CD14-positive monocyte (primary cell): ENCODE measurements at regions not wholly inside any gene's neighbourhood (a gene's known extent, or its start where the extent isn't known, plus 50 kb on each side); places are given as distances from the start of the nearest gene placed in this dataset.

Experiments used
- DNase-seq, 3 donors: peaks; one replicate each; pipeline ENCODE4 v3.0.0-alpha.2; 2011 to 2022
- H2AFZ ChIP-seq: 2 replicates; pipeline ENCODE4 v1.6.0; 2012; ENCODE audit warnings: mild to moderate bottlenecking, low read depth, low read length, inconsistent platforms; ENCODE audit not compliant: insufficient read depth, poor library complexity, severe bottlenecking
- H3K27ac ChIP-seq, 2 donors: 1 replicate in 1 of 2; 2 replicates in 1 of 2; pipeline ENCODE4 v1.5.1; 2012 to 2013; ENCODE audit warnings: low read length in 2 of 2, control low read depth in 1 of 2, inconsistent platforms in 1 of 2, low read depth in 1 of 2, mild to moderate bottlenecking in 1 of 2
- H3K27me3 ChIP-seq, 2 donors: one replicate each; pipeline versions ENCODE4 v1.6.0 to v1.6.1; 2011 to 2013; ENCODE audit warnings: low read length in 2 of 2; ENCODE audit not compliant: control insufficient read depth in 2 of 2, insufficient read depth in 2 of 2
- H3K36me3 ChIP-seq, 2 donors: replicated peaks in 1 of 2; 1 replicate in 1 of 2; 2 replicates in 1 of 2; pipeline versions ENCODE4 v1.5.1 to v1.6.1; 2012 to 2013; ENCODE audit warnings: low read length in 2 of 2, control low read depth in 1 of 2, inconsistent platforms in 1 of 2, mild to moderate bottlenecking in 1 of 2; ENCODE audit not compliant: insufficient read depth in 2 of 2, control insufficient read depth in 1 of 2
- H3K4me1 ChIP-seq, 2 donors: 1 replicate in 1 of 2; 2 replicates in 1 of 2; pipeline versions ENCODE4 v1.5.1 to v1.6.1; 2012 to 2013; ENCODE audit warnings: low read length in 2 of 2, control low read depth in 1 of 2, inconsistent platforms in 1 of 2, mild to moderate bottlenecking in 1 of 2, moderate library complexity in 1 of 2; ENCODE audit not compliant: insufficient read depth in 2 of 2, control insufficient read depth in 1 of 2
- H3K4me2 ChIP-seq: replicated peaks from 2 replicates; pipeline ENCODE3; 2012; ENCODE audit warnings: low read length, moderate library complexity, mild to moderate bottlenecking; ENCODE audit not compliant: poor library complexity, severe bottlenecking; ENCODE audit errors: extremely low read depth
- H3K4me3 ChIP-seq, 3 experiments: fragments of 200-600 bp in 1 of 3; sonication (generic) in 1 of 3; replicated peaks in 1 of 3; 1 replicate in 2 of 3; 2 replicates in 1 of 3; pipeline ENCODE4 v1.5.1; 2011 to 2013; ENCODE audit warnings: low read length in 3 of 3, mild to moderate bottlenecking in 3 of 3, control low read depth in 2 of 3, low read depth in 2 of 3, inconsistent platforms in 1 of 3, moderate library complexity in 1 of 3
- H3K79me2 ChIP-seq: 2 replicates; pipeline ENCODE4 v1.6.0; 2012; ENCODE audit warnings: mild to moderate bottlenecking, control low read depth, inconsistent platforms, low read length, moderate library complexity; ENCODE audit not compliant: insufficient read depth
- H3K9ac ChIP-seq: 2 replicates; pipeline ENCODE4 v1.6.0; 2017; ENCODE audit warnings: low read length, mild to moderate bottlenecking; ENCODE audit not compliant: insufficient read depth, poor library complexity, severe bottlenecking
- H3K9me3 ChIP-seq, 2 donors: replicated peaks in 1 of 2; 1 replicate in 1 of 2; 2 replicates in 1 of 2; pipeline versions ENCODE4 v1.5.1 to v1.6.1; 2012 to 2013; ENCODE audit warnings: low read length in 2 of 2, control low read depth in 1 of 2; ENCODE audit not compliant: control insufficient read depth in 1 of 2, insufficient read depth in 1 of 2
- H4K20me1 ChIP-seq: 2 replicates; pipeline ENCODE4 v1.6.0; 2012; ENCODE audit warnings: mild to moderate bottlenecking, low read length, control low read depth, moderate library complexity; ENCODE audit not compliant: insufficient read depth
- H3K27ac Mint-ChIP-seq, 7 donors: one replicate each; pipeline ENCODE4 v1.8.0; 2020; ENCODE audit warnings: mild to moderate bottlenecking in 7 of 7, mixed read lengths in 7 of 7, moderate library complexity in 6 of 7, inconsistent platforms in 2 of 7
- H3K27me3 Mint-ChIP-seq, 3 donors: one replicate each; pipeline ENCODE4 v1.8.0; 2021 to 2022; ENCODE audit warnings: low read depth in 3 of 3, mild to moderate bottlenecking in 3 of 3, mixed read lengths in 3 of 3, moderate library complexity in 3 of 3, inconsistent platforms in 1 of 3
- H3K36me3 Mint-ChIP-seq, 2 donors: one replicate each; pipeline ENCODE4 v1.8.0; 2020; ENCODE audit warnings: mixed read lengths in 2 of 2, inconsistent platforms in 1 of 2, mild to moderate bottlenecking in 1 of 2
- H3K4me1 Mint-ChIP-seq: one replicate; pipeline ENCODE4 v1.8.0; 2020; ENCODE audit warnings: mild to moderate bottlenecking, mixed read lengths
- H3K4me3 Mint-ChIP-seq, 2 donors: one replicate each; pipeline ENCODE4 v1.8.0; 2020; ENCODE audit warnings: mild to moderate bottlenecking in 2 of 2, mixed read lengths in 2 of 2, moderate library complexity in 1 of 2
- H3K9me3 Mint-ChIP-seq, 7 donors: one replicate each; pipeline ENCODE4 v1.8.0; 2020 to 2022; ENCODE audit warnings: mixed read lengths in 7 of 7, mild to moderate bottlenecking in 6 of 7, moderate library complexity in 6 of 7, inconsistent platforms in 2 of 7
- WGBS: methylation state at CpG from one replicate; pipeline ENCODE4 v1.1.5; 2013; ENCODE audit warnings: missing lambda C conversion rate; ENCODE audit not compliant: insufficient coverage; 5-methylcytosine and 5-hydroxymethylcytosine counted together
- intact Hi-C, 2 donors: fragments of 100-400 bp; cut with micrococcal nuclease; formaldehyde crosslinking; loops; one replicate each; pipeline versions ENCODE4 v1.15.0 to v1.15.1; 2023
- TF ChIP-seq, protein P1 (sequence below): fragments of 200-600 bp; IDR thresholded peaks from one replicate; pipeline ENCODE4 v1.8.0; 2022; ENCODE audit warnings: antibody characterized with exemption, mild to moderate bottlenecking

DNA sequence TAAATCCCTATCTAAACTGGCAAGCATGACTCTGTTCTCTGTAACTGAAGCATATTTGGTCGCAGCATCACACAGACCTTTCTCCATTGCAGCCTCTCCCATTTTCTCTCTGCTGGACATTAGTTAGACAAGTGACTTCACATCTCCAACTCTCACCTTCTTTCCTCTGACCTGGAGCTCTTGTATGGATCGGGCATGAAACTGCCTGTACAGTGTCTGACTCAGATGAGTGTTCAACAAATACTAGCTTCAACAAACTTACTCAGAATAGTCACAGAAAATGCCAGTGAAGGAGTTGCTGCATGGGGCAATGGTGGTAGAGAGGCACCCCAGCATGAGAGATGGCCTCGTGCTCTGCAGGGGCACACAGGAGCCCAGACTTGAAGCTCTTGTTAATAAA is 104.7 kb upstream of the COPS8 start:
- peaks cover 21% of the 10 kb centered on the region for H3K4me1 Mint-ChIP-seq
- H3K27ac Mint-ChIP-seq: no peak overlapping the region
- no peaks in the 10 kb centered on the region for H3K36me3 Mint-ChIP-seq
- H3K9me3 Mint-ChIP-seq: peaks cover 7 to 21% (median 15%) of the 10 kb centered on the region in 7 donors
- Histone ChIP-seq H4K20me1 (no peaks in the 10 kb centered on the region), H3K36me3 (no peaks in the 10 kb centered on the region), H3K9ac (no peak overlapping the region), H3K79me2 (no peaks in the 10 kb centered on the region), H3K27ac (no peak overlapping the region), H3K4me3 (no peak overlapping the region), H3K4me1 (peaks cover 17 to 21% of the 10 kb centered on the region in 2 donors), H3K4me2 (no peak overlapping the region), H2AFZ (no peak overlapping the region), H3K9me3 (peaks cover 8 to 11% of the 10 kb centered on the region in 2 donors), H3K27me3 (no peaks in the 10 kb centered on the region)
- DNase-seq: no peak
- 100% methylated on average over 1 of the region's 3 CpGs for WGBS
- peaks cover 6 to 23% (median 10%) of the 10 kb centered on the region in 3 donors for H3K27me3 Mint-ChIP-seq
- TF ChIP-seq, protein P1, sequence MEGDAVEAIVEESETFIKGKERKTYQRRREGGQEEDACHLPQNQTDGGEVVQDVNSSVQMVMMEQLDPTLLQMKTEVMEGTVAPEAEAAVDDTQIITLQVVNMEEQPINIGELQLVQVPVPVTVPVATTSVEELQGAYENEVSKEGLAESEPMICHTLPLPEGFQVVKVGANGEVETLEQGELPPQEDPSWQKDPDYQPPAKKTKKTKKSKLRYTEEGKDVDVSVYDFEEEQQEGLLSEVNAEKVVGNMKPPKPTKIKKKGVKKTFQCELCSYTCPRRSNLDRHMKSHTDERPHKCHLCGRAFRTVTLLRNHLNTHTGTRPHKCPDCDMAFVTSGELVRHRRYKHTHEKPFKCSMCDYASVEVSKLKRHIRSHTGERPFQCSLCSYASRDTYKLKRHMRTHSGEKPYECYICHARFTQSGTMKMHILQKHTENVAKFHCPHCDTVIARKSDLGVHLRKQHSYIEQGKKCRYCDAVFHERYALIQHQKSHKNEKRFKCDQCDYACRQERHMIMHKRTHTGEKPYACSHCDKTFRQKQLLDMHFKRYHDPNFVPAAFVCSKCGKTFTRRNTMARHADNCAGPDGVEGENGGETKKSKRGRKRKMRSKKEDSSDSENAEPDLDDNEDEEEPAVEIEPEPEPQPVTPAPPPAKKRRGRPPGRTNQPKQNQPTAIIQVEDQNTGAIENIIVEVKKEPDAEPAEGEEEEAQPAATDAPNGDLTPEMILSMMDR: no peak
- H3K4me3 Mint-ChIP-seq: no peak overlapping the region
- intact Hi-C loops: no loop called here

DNA sequence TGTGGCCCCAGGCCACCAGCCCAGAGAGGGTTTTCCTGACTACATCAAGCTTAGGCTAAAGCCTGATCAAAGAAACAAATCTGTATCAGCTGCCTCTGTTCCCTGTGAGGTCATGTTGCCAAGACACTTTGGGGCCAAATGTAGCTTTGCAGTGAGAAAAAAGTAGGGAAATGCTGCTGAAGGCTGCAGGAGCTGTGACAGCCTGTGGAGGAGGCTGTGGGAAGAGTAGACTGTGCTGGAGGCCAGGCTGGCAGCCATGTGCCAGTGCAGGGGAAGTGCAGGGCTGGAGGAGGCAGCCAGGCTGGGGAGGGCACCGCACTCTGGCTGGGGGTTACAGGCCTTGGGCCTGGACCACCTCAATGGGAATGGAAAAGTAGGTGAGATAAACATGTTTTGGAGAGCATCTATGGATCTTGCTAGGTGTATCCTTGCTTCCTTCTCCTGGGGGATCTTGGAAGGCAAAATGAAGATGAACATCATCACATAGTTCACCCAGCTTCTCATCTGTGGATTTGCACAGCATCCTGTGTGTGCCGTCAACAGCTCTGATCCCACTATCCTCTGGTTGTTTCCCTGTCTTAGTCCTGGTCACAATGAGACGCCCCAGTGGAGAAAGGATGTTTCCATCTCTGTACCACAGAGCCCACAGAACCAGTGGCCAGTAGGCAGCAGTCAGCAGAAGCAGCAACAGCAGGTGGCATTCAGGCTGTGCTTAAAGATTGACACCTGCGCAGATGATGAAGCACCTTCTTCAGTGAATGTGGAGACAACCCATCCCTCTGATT is 103.8 kb upstream of the COPS8 start:
- H3K9me3 ChIP-seq: peaks cover 8 to 11% of the 10 kb centered on the region in 2 donors
- no peak overlapping the region for H3K27ac ChIP-seq
- Mint-ChIP-seq H3K36me3 (no peaks in the 10 kb centered on the region), H3K4me3 (no peak overlapping the region), H3K9me3 (peaks cover 7 to 20% (median 17%) of the 10 kb centered on the region in 7 donors), H3K27me3 (peaks cover 4 to 26% (median 10%) of the 10 kb centered on the region in 3 donors), H3K4me1 (peaks cover 12% of the 10 kb centered on the region), H3K27ac (no peak overlapping the region)
- 94% methylated on average over 4 of the region's 4 CpGs for WGBS
- H3K4me2 ChIP-seq: no peak overlapping the region
- no peak overlapping the region for H2AFZ ChIP-seq
- H3K9ac ChIP-seq: no peak overlapping the region
- TF ChIP-seq, protein P1: no peak
- DNase-seq: no peak
- H3K79me2 ChIP-seq: no peaks in the 10 kb centered on the region
- H3K36me3 ChIP-seq: no peaks in the 10 kb centered on the region
- H3K4me3 ChIP-seq: no peak overlapping the region
- intact Hi-C loops: no loop called here
- peaks cover 8 to 12% of the 10 kb centered on the region in 2 donors for H3K4me1 ChIP-seq
- no peaks in the 10 kb centered on the region for H3K27me3 ChIP-seq
- H4K20me1 ChIP-seq: no peaks in the 10 kb centered on the region
